NB4 (cell line): ENCODE measurements at regions not wholly inside any gene's neighbourhood (a gene's known extent, or its start where the extent isn't known, plus 50 kb on each side); places are given as distances from the start of the nearest gene placed in this dataset.

Source experiments
- DNase-seq: peaks from one replicate; pipeline ENCODE4 v3.0.0; 2010; ENCODE audit warnings: low read depth
- H3K4me3 ChIP-seq: one replicate; pipeline ENCODE4 v1.5.1; 2011; ENCODE audit warnings: mild to moderate bottlenecking, low read depth, low read length, moderate library complexity
- CTCF ChIP-seq: IDR thresholded peaks from one replicate; pipeline ENCODE4 v1.5.1; 2012; ENCODE audit warnings: low read depth, low read length
- MAX ChIP-seq: IDR thresholded peaks from 2 replicates; pipeline ENCODE4 v1.6.1; 2011; ENCODE audit warnings: low read depth, low read length
- MYC ChIP-seq: IDR thresholded peaks from 2 replicates; pipeline ENCODE4 v1.6.1; 2011; ENCODE audit warnings: low read depth, low read length
- POLR2A ChIP-seq: IDR thresholded peaks from 2 replicates; pipeline ENCODE4 v1.6.1; 2011; ENCODE audit warnings: mild to moderate bottlenecking; ENCODE audit not compliant: insufficient read length; ENCODE audit errors: extremely low read depth

DNA sequence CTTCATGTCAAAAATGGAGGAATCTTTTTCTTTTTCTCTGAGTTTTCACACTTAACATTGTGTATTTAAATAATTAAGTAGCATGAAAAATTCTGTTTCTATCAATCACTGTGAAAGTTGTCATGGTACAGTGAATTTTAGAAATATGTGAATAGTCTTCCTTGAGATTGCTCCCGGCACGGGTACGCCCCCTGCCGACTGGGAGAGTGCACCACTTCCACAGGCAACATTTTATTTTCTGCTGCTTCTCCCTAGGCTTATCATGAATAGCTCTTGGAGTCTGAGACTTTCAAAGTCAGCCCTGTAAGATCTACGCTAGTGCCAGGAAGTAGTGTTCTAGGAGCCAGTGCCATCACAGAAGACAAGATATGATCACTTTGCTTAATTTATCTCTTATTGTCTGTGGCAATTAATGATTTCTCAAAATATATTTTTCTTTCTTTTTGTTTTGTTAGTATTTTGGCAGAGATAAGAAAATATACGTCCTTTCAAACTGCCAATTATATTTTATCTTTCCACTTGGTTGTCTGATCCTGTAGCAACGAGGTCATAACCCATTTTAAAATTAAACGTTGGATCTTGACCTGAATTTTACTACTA, 763.8 kb upstream of the AADAT start:
- DNase-seq, result peak; percentile 63
- H3K4me3 ChIP-seq, result no peak overlapping the region
- TF ChIP-seq CTCF (peak; percentile 79), MYC (no peak)

GRCh38 chr4:170849969-170850368, 760.2 kb upstream of the AADAT start:
- DNase-seq, result no peak
- no peak for TF ChIP-seq POLR2A
- no peak for TF ChIP-seq MYC
- no peak for TF ChIP-seq CTCF
- no peak for TF ChIP-seq MAX
- no peak overlapping the region for H3K4me3 ChIP-seq

- no peak overlapping the region for H3K4me3 ChIP-seq
- DNase-seq, result no peak
- TF ChIP-seq MAX (no peak), MYC (no peak), CTCF (no peak), POLR2A (no peak)
Observed at GRCh38 chr4:170827562-170828274, 738.0 kb upstream of the AADAT start.

- TF ChIP-seq MAX (no peak), POLR2A (no peak), MYC (no peak), CTCF (no peak)
- no peak for DNase-seq
- H3K4me3 ChIP-seq, result no peak overlapping the region
Observed at GRCh38 chr4:170818786-170819185, 729.0 kb upstream of the AADAT start.

GRCh38 chr4:170805352-170805751, 715.6 kb upstream of the AADAT start:
- DNase-seq, result no peak
- H3K4me3 ChIP-seq, result no peak overlapping the region
- TF ChIP-seq MYC, result no peak

DNA sequence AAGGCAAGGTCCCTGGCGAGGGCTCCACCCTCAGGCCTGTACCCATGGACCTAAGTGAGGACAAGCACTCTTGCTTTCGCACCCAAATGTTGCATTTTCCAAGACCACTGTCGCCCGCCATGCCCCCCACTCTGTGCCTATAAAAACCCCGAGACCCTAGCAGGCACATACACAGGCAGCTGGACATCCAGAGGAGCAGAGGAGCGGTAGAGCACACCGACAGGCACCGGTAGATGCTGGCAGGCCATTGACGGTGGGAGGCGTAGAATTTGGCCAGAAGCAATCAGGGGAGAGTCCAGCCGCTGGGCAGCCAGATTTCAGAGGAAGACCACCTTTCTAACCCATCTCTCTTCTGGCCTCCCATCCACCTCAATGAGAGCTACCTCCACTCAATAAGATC, 715.2 kb upstream of the AADAT start:
- H3K4me3 ChIP-seq, result no peak overlapping the region
- no peak for DNase-seq
- TF ChIP-seq CTCF, result no peak
- TF ChIP-seq MAX, result no peak
- no peak for TF ChIP-seq POLR2A
- TF ChIP-seq MYC, result no peak
